Activated CD4-positive, alpha-beta T cell treated with anti-CD3 and anti-CD28 coated beads, Interleukin-10, Interleukin-2, amounts not matched to agents 100 ng/mL and 50 ng/mL, durations not matched to agents 16 hours and 8 hours (primary cell): ENCODE measurements at regions not wholly inside any gene's neighbourhood (a gene's known extent, or its start where the extent isn't known, plus 50 kb on each side); places are given as distances from the start of the nearest gene placed in this dataset.

Experiments used
- DNase-seq: peaks from one replicate; pipeline ENCODE4 v3.0.0-alpha.2; 2020

DNA sequence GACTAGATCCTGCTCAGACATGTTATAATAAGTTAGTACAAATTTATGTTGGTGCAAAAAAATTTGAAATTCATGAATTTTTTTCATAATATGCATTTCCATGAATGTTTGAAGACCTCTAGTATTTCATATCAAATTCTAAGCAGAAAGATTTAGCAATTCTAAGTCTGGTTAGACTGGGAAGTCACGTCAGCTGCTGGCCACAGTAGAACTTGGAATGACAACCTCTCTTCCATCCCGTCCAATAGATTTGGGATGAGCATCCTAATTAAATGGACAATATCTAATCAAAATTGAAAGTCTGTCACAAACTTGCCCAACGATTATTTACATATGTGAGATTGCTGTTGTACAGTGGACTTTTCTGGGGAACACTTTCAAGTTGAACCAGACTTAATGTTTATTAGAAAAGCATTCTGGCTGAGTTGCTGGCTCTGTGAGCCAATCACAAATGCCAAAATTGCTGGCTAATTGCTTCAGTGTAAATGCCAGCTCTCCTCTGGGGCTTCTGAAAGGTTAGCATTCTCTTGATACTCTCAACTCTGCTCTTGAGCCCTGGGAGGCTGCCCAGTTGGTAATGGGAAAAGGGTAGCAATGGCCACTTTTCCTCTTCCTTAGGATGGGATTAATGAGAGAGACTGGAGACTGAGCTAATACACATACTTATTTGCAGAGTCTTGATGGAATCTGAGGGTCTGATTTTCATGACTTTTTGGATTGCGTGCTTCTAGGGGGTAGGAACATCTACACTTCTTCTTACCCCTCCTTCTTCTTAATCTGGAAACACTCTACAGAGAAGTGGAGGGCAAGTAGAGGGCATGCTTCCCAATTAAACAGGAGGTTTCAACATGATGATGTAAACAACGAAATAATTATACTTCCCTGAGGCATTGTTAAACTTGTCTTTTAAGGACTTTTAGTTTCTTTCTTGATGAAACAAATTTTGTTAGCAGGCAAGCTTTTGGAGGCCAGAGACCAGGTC is 253.5 kb downstream of the BAMBI start:
- no peak for DNase-seq

DNA sequence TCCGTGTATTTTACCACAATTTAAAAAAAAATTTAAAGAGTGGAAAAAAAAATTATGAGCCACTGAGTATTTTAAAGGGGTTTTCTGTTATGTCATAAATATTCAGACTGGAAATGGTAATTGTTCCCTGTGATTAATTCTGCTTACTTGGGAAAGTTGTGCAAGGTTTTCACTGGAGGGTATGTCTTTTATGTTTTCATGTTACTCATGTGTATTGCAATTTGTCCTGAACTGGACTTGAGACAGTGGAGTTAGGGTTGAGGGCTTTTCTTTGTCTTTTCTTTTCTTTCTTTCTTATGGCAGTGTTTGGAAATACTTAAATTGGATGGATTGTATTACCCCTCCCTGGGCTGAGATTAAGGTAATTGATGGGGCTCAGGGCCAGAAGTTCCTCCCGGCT is 257.7 kb downstream of the BAMBI start:
- no peak for DNase-seq

DNA sequence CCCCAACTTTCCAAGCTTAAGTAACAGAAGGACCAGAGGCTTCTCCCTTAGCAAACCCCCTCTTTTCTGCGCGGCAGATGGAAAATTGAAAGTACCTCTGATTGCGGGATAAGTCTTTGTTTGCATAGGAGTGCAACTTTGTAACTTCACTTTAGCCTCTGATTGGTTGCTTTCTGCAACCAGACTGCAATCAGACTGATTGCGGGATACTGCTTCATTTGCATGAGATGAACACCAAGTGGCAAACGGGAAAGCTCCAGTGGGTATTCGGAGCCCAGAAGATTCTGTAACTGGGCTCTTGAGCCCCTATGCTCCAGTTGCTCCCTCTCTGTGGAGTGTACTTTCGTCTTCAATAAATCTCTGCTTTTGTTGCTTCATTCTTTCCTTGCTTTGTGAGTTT is 260.6 kb downstream of the BAMBI start:
- DNase-seq = no peak

DNA sequence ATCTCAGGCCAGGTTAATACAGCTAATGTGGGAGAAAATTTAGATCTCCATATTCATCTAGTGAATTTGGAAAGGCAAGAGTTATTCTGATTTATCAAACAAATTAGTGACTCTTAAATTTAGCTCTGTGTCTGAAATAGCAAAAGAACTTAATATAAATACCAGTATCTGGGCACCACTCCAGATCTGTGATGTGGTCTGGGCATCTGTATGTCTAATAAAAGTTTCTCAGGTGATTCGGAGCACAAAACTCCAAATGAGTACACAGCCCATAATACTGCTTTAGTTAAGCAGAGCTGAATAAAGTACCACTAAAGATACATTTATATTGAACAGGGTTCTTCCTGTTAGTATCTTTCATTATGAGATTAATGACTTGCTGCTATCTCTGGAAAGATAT is 261.4 kb downstream of the BAMBI start:
- no peak for DNase-seq

DNA sequence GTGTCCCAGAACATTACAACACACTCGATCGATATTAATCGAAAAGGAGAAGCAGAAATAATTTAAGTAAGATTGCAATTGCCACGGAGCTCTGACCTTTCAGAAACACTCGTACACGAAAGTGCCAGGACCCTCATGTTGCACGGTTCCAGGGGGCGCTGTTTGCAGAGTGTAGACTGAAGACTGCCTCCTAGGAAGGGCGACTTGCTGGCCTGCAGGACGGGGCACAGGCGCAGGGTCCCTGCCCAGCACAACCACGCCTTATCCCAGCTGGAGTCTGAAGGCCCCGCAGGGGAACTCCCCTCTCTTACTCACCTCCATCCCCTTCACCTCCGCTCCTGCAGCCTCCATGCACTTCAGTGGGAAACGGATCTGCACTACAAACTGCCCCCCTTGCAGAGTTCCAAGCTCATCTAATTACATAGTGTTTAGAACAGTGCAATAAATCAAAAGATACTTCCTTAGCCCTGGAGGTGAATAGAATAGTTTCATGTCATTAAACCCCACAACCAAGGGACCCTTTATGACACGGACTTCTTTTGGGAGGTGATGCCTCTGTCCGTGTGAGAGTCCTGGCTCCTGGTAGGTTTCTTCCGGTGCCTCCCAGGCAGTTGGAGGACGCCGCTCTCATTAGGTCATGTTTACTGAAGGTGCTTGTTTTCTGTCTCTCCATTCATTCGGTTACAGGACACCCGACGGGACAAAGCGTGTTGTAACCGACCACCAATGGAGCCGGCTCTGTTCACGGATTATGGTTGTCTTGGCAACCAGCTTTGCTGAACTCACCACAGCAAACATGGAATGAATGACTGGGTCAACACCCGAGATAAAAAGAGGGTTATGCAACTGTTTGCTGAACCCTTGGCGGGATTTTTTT is 262.2 kb downstream of the BAMBI start:
- DNase-seq = no peak

DNA sequence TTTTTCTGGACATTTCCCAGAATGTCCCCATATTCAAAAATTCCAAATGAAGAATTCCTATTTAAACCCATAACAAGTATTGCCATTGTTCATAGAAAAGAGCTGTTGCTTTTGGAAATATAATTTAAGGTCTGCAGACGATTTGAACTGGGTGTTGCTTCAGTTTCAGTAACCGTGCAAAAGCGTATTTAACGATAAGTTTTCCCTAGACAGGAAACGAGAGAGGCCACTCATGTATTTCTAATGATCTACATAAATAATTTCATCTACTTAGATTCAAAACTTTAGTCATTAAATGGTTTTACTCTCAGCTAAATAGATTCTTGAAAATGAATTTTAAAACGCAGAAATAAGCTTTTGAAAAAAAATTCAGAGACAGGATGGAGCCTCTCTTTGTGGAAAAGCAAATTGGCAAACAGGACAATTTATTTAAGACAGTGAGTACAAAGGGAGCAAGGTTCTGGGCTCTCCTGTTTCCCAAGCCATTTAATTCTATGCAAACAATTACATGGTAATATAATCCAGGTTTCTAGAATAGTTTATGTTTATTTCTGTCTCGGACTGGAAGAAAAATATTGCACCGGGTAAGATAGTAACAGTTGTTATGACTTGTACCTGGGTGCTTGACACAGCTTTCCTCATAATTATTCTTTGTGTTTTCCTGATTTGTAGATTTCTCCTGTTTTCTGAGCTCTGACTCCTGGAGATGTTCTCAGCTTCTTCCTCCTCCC is 263.0 kb downstream of the BAMBI start:
- no peak for DNase-seq

DNA sequence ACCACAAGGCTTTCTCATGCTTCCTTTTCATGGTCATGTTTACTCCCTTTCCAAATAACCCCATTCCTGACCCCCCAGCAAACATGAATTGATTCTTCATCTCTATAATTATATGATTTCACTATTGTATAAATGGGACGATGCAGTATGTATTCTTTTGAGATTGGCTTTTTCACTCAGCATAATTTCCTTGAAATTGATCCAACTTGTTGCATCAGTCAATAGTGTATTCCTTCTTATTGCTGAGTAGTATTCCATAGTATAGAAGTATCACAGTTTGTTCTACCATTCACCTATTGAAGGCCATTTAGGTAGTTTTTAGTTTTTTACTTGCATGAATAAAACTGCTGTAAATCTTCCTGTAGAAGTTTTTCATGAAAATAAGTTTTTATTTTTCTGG is 264.7 kb downstream of the BAMBI start:
- no peak for DNase-seq

DNA sequence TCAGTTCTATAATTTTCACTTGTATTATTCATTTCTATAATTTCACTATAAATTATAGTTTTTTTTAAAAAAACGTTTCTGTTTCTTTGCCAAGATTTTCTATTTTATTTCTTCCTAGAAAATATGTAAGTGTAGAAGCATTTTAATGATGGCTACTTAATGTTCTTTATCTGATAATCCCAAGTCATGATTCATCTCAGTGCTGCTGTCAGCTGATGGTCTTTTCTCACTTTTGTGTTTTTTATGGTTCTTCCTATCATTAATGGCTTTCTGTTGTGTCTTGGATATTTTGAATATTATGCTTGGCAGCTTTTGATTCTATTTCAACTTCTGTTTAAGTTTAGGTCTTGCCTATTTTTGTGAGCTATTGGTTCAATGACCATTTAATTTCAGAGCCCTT is 268.6 kb downstream of the BAMBI start:
- no peak for DNase-seq

DNA sequence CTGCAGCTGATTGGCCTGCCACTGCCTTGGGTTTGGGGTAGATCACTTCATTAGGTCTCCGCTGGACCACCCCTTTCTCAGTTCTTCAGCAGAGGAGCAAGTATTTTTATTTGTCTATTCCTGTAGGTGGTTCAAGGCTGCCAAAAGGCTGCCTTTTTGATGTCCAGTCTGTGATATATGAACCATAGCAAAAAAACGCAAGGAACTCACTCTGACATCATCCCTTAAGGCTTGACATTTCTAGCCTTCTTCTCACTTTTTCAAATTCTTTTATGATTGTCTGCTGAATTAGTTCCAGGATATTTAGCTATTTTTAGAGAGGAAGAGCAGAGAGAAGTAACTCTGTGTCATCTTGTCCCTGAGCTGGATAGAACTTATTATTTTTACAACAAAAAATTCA is 269.2 kb downstream of the BAMBI start:
- DNase-seq = no peak

DNA sequence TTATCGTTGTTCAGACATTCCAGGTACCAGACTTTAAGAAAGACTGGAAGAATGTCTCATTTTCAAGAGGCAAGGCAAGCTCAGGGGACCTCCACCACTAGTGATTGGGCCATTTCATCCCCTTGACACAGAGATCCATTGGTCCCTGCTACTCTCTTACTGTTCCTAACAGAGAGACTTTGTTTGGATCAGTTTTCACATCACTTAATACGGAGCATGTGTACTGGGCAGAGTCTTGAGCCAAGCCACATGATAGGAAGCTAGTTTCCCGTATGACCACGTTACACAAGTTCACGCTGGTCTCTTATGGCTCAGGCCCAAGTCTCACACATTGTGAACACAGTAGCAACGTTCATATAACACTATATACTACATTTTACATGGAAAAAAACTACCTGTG is 269.9 kb downstream of the BAMBI start:
- DNase-seq = no peak

DNA sequence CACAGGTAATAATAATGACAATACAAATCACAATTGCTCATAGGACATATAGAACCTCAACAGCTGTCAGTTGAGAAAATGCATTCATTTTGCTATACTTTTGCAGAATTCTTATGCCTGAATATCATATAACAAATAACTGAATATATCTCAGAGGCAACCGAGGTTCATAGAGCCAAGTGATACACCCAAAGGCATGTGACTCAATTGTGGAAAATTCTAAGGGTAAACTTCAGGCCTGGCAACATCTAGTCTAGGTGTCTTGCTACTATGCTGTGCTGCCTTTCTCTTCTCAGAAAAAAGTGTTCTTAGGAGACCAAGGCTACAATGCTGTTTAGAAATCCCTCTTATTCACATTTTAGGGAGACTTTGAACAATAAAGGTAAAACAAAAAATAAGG is 270.7 kb downstream of the BAMBI start:
- no peak for DNase-seq

DNA sequence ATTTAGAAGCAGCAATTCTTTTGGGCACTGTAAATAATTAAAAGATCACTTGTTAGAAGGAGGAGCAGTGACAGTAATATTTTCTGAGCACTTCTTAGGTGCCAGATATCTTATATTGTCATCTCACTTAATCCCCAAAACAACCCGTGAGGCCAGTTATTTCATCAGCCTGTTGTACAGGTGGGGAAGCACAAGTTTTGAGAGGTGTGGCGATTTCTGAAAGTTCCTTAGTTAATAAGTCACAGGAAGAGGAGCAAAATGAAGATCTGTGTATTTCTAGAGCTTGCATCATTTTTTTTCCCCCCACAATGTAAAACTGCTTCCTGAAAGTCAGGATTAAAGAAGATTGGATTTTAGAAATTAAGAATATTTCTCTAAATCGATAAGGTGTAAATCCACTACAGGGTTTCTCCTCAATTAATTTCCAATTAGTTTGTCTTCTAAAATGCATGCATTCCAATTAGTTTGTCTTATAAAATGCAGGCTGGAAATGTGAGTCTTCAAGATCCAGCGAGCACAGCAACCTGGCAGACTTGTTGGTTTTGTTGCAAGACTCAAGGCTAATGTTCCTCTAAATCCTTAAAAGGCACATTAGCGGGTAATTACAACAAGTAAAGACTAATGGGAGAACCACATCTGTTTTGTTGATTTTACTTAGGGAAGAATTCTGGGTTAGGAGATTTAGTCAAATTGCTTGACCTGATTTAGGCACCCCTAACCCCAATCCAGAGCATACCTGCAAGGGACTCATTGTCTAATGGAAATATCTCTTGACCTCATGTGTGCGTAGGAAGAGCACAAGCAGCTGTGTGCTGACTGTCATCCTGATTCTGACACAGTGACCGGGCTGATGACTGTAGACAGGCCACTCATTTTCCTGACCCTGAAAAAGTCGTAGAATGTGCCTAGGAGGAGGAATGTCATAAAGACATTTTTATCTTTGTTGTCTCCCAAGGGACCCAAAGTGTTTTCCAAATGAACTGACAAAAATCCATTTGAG is 272.0 kb downstream of the BAMBI start:
- DNase-seq = no peak

DNA sequence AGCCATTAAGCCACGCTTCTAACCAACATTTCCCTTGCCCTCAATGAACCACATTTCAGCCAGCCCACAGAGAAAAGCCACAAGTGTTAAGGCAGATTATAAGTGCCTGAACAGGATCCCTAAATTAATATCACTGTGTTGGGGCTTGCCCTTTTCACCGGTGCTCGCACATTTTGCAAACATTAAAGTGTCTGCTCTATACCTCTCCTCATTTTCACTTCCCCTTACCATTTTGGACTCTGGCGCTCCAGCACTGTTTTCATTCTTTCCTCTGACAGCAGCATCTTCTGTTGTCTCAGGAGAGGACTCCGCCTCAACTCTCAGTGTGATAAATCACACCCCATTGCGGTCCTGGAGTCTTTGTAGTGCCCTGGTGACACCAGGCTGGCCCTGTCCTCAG is 274.2 kb downstream of the BAMBI start:
- no peak for DNase-seq

DNA sequence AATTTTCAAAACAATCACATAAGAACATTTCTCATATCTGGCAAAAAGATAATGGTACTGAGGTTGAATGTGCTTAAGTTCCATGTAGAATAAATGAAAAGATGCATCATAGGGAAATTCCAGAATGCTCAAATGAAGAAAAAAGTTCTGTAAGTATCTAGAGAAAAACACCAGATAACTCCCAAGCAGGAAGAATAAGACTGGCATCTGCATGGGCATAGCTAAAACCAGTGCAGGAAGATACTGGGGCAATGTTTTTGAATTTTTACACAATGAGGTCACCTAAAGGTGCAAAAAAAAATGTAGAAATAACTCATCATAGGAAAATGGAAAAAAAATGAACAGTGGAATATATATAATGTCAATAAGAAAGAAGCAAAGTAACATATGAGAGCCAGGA is 275.2 kb downstream of the BAMBI start:
- no peak for DNase-seq

DNA sequence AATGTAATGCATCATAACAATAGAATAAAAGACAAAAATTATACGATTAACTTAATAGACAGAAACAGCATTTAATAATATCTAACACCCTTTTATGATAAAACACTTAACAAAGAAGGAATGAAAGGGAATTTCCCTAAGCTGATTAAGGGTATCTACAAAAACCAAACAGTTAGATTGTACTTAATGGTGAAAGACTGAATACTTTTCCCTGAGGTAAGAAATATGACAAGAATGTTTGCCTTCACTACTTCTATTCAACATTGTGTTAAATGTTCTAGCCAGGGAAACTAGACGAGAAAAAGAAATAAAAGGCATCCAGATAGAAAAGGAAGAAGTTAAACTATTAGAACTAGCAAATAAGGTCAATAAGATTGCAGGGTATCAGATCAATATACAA is 276.9 kb downstream of the BAMBI start:
- DNase-seq = no peak

DNA sequence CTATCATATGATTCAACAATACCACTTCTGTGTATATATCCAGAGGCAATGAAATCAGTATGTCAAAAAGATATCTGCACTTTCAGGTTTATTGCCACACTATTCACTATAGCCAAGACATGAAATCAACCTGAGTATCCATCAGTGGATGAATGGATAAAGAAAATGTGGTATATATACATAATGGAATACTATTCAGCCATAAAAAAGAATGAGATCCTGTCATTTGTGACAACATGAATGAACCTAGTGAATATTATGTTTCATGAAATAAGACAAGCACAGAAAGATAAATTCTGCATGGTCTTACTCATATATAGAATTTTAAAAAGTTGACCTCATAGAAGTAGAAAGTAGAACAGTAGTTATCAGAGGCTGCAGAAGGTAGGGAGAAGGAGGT is 281.1 kb downstream of the BAMBI start:
- no peak for DNase-seq

DNA sequence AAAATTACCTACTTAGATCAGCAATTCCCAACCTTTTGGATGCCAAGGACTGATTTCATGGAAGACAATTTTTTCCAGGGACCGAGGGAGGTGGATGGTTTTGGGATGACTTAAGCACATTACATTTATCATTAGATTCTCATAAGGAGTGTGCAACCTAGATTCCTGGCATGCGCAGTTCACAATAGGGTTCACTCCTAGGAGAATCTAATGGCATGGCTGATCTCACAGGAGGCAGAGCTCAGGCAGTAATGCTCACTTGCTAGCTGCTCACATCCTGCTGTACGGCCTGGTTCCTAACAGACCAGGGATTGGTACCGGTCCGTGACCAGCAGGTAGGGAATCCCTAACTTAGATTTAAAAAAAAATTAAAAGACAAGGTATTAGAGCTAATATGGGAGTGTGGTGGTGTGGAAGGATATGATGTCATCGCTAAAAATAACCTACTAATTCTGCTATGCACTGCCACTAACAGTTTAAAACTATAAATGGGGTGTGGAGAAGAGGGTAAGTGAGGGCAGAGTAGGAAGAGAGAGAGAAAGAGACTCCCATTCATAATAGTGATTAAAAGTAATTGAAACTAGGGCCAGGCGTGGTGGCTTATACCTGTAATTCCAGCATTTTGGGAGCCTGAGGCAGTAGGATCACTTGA is 282.7 kb downstream of the BAMBI start:
- no peak for DNase-seq

DNA sequence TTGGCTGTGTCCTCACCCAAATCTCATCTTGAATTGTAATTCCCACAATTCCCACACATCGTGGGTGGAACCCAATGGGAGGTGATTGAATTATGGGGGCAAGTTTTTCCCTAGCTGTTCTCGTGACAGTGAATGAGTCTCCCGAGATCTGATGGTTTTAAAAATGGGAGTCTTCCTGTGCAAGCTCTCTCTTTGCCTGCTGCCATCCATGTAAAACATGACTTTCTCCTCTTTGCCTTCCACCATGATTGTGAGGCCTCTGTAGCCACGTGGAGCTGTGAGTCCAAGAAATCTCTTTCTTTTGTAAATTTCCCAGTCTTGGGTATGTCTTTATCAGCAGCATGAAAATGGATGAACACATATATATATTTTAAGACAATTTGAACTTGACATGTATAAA is 285.4 kb downstream of the BAMBI start:
- DNase-seq = no peak

DNA sequence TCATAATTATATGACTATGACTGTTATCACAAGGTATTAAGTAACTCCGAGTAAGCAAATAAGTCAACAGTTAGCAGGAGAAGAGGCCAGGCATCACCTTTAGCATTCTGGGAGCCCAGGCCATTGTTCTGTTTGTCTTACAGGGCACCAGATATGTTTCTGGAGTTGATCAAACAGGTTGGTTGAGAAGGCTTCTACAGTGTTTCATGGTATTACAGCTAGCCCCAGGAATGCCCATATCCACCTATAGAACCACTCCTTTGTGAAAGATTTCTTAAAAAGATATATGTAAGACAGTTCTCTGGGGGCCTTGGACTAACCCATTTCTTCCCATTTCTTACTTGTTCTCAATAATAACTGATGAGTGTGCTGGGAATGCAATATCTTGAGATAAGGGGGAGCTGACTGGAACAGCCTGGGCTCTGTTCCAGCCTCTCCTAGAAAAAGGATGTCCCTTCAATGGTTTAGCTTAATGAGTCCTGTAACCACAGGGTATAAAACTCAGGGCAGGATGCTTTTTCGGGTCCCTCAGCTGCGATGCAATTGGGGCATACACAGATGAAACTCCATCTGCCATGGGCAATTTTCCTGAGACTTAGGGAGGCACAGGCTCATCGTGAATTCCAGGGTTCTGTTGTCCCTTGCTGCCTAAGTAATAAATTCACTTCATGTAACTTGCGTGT is 286.4 kb downstream of the BAMBI start:
- DNase-seq = no peak

DNA sequence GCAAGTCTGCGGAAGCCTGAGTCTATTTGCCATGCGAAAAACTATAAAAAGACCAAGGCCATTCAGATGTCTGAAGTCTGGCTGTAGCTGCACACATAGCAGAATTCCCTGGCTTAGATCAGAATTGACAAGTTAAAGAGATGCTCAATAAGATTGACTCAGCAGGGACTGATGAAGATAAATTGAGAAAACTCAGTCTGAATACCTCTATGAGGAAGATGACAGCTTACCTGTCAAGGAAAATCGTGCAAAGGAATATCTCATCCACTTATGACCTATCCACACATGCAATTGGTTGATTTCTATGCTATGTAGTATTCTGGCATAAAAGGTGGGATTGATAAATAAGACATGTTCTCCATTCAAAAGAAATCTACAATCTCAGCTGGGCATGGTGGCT is 288.6 kb downstream of the BAMBI start:
- no peak for DNase-seq

DNA sequence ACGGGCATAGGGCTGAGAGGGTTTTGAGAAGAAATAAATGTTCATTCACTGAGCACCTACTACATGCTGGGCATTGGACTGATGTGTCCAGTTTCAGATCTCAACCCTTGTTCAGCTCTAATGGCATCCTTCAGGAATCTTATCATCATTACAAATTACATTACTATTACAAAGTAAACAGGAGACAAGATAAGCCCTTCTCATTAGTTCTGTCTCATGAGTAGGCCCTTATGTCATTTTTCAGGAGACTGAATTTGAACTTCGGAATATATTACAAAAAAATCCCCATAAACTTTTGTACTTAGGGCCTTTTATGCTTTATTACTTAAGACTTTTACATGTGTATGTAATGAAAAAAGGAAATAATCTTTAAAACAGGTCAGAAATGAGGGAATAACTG is 289.7 kb downstream of the BAMBI start:
- DNase-seq = no peak
